ENCODE measurements at regions not wholly inside any gene's neighbourhood (a gene's known extent, or its start where the extent isn't known, plus 50 kb on each side); places are given as distances from the start of the nearest gene placed in this dataset.

DNA sequence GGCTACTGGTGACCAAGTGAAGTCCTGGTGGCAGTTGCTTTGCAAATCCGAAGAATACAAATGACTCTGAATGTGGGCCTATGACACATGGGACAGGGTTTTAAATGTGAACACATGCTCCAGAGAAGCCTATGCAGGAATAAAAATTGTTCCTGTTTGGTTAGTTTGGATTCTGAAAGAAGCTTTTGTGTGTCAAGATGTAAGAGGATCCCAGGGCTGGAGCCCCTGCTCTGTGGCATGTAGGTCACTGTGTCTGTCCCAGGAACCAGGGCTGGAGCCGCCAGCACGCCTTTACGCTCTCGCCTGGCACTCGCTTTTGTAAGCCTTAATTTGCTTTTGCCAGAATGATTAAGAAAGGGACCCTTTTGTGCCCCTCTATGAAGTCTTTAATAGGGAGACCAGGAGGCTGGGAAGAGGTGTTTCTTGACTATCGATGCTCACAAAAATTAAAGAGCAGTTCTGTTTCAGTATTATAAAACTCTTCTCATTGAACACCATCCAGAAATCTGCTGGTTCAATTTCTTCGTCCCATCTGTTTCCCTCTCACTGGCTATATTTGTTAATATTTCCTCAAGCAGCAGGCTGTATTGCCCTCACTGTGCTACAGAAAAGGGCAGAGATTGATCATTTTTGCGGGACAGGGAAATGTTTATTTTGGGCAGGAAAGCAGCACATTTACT is 532.7 kb upstream of the POU3F3 start:
- H3K9ac ChIP-seq (replicated peaks in 1 of 4; ENCODE audit: extremely low read depth in 1 of 4, low read depth in 3 of 4, low read length in 3 of 4) = no peak overlapping the region
- WGBS, 2 experiments (ENCODE audit: extremely low coverage in 1 of 2, insufficient coverage in 1 of 2, insufficient read length in 1 of 2, insufficient replicate concordance in 2 of 2, low coverage in 1 of 2, low lambda C conversion rate in 2 of 2, missing lambda C conversion rate in 1 of 2) = 90% methylated on average over 9 of the region's 9 CpGs; no CpG with 5 or more reads in 1 of the 2 experiments
- FAIRE-seq = no peak
- H3K27ac ChIP-seq (ENCODE audit: low read depth, low read length) = no peak overlapping the region
- no peak overlapping the region for H4K91ac ChIP-seq (replicated peaks; ENCODE audit: insufficient read length, low read length)
- no peak for DNase-seq (ENCODE audit: low read depth in 1 of 2, low spot score in 2 of 2)
- H3K79me2 ChIP-seq (ENCODE audit: control insufficient read depth in 1 of 2, insufficient read depth in 2 of 2, low read length in 2 of 2) = no peaks in the 10 kb centered on the region
- no peaks in the 10 kb centered on the region for H3K27me3 ChIP-seq (replicated peaks in 1 of 4; ENCODE audit: control insufficient read depth in 3 of 4, extremely low read depth in 1 of 4, insufficient read depth in 3 of 4, low read length in 3 of 4)
- H2AK5ac ChIP-seq (ENCODE audit: low read depth, low read length) = no peak overlapping the region
- H2BK20ac ChIP-seq (ENCODE audit: low read length) = no peak overlapping the region
- no peak overlapping the region for H3K56ac ChIP-seq (replicated peaks; ENCODE audit: insufficient read length, low read depth, low read length)
- H3K79me1 ChIP-seq (ENCODE audit: low read depth, low read length) = no peaks in the 10 kb centered on the region
- H4K8ac ChIP-seq (ENCODE audit: extremely low read depth, insufficient read depth, low read length) = no peak overlapping the region
- no peak overlapping the region for H2BK120ac ChIP-seq (replicated peaks; ENCODE audit: low read depth, low read length)
- H2BK12ac ChIP-seq (ENCODE audit: low read depth, low read length) = no peak overlapping the region
- H4K20me1 ChIP-seq (replicated peaks in 1 of 2; ENCODE audit: control insufficient read depth in 1 of 2, insufficient read depth in 2 of 2, low read length in 2 of 2) = no peaks in the 10 kb centered on the region
- H3K36me3 ChIP-seq (ENCODE audit: control insufficient read depth in 2 of 4, insufficient read depth in 4 of 4, low read length in 3 of 4) = no peaks in the 10 kb centered on the region
- H2BK15ac ChIP-seq (ENCODE audit: low read length) = no peak overlapping the region
- H3K23me2 ChIP-seq (ENCODE audit: low read depth, low read length) = no peaks in the 10 kb centered on the region; the same call in 1 of the 2 replicates
- no peak overlapping the region for H4K5ac ChIP-seq (ENCODE audit: insufficient read length, low read depth, low read length)
- POLR2A ChIA-PET (ENCODE audit: partially characterized antibody) = interaction anchor here (0.7 kb wide), 1 partner anchor 161 kb away, joined by 3 read pairs; no protein-coding TSS in a partner anchor
- no peak overlapping the region for H3K4me3 ChIP-seq (ENCODE audit: extremely low read depth in 1 of 4, insufficient read depth in 2 of 4, low read depth in 3 of 4, low read length in 4 of 4)
- no peak overlapping the region for H3K23ac ChIP-seq (ENCODE audit: insufficient read length)
- no peaks in the 10 kb centered on the region for H3K9me3 ChIP-seq (ENCODE audit: insufficient read depth in 2 of 2, low read depth in 1 of 2, low read length in 1 of 2)
- H3K14ac ChIP-seq (ENCODE audit: insufficient read length) = no peak overlapping the region
- H2BK5ac ChIP-seq (ENCODE audit: low read depth, low read length) = no peak overlapping the region
- no peak overlapping the region for H3K18ac ChIP-seq (ENCODE audit: extremely low read depth, low read length)
- H2AFZ ChIP-seq (ENCODE audit: low read length) = peak overlapping the region; percentile 81; the same call in 1 of the 2 replicates
- H3K4ac ChIP-seq (replicated peaks; ENCODE audit: insufficient read length, low read depth, low read length) = no peak overlapping the region
- no peak overlapping the region for H3K4me2 ChIP-seq (ENCODE audit: insufficient read depth in 1 of 2, low read depth in 2 of 2, low read length in 2 of 2)
- no peaks in the 10 kb centered on the region for H3K4me1 ChIP-seq (replicated peaks in 1 of 4; ENCODE audit: control insufficient read depth in 3 of 4, insufficient read depth in 4 of 4, low read length in 3 of 4)
- CTCF ChIA-PET (ENCODE audit: partially characterized antibody) = interaction anchor here (0.6 kb wide), 1 partner anchor 349 kb away, joined by 4 read pairs; no protein-coding TSS in a partner anchor
- TF ChIP-seq SP1 (IDR thresholded peaks at IDR 0.05; ENCODE audit: low read depth, low read length) = no peak
- TF ChIP-seq, protein P1, sequence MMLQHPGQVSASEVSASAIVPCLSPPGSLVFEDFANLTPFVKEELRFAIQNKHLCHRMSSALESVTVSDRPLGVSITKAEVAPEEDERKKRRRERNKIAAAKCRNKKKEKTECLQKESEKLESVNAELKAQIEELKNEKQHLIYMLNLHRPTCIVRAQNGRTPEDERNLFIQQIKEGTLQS (IDR thresholded peaks at IDR 0.05; ENCODE audit: insufficient read depth, low read depth, low read length) = no peak
- no peak for TF ChIP-seq JUND (IDR thresholded peaks at IDR 0.05; ENCODE audit: low read length)
- TF ChIP-seq SP4 (IDR thresholded peaks at IDR 0.05; ENCODE audit: low read length) = no peak
- TF ChIP-seq CHD1 (IDR thresholded peaks at IDR 0.05; ENCODE audit: low read depth, low read length) = no peak
- no peak for TF ChIP-seq RBBP5 (IDR thresholded peaks at IDR 0.05; ENCODE audit: borderline replicate concordance, low read depth, low read length)
- no peak for TF ChIP-seq KDM4A (IDR thresholded peaks at IDR 0.05; ENCODE audit: low read depth, low read length, severe bottlenecking)
- no peak for TF ChIP-seq BRCA1 (IDR thresholded peaks at IDR 0.05; ENCODE audit: low read depth, low read length)
- TF ChIP-seq RNF2 (IDR thresholded peaks at IDR 0.05; ENCODE audit: borderline replicate concordance, low read depth, low read length, missing control alignments, poor library complexity, severe bottlenecking) = no peak
- TF ChIP-seq SIRT6 (IDR thresholded peaks at IDR 0.05; ENCODE audit: low read length) = no peak
- no peak for TF ChIP-seq KDM5A (IDR thresholded peaks at IDR 0.05; ENCODE audit: low read length)
- TF ChIP-seq, protein P2, sequence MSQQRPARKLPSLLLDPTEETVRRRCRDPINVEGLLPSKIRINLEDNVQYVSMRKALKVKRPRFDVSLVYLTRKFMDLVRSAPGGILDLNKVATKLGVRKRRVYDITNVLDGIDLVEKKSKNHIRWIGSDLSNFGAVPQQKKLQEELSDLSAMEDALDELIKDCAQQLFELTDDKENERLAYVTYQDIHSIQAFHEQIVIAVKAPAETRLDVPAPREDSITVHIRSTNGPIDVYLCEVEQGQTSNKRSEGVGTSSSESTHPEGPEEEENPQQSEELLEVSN (IDR thresholded peaks at IDR 0.05) = no peak
- TF ChIP-seq BACH1 (IDR thresholded peaks at IDR 0.05; ENCODE audit: low read length) = no peak

All from H1 (cell line).